Left renal cortex interstitium (tissue), 4 donors: ENCODE measurements at regions not wholly inside any gene's neighbourhood (a gene's known extent, or its start where the extent isn't known, plus 50 kb on each side); places are given as distances from the start of the nearest gene placed in this dataset.

ENCODE experiments used
- DNase-seq, 4 donors: peaks; one replicate each; pipeline ENCODE4 v3.0.0-alpha.2; 2013; ENCODE audit warnings: low read depth in 4 of 4, low spot score in 2 of 4, missing footprints in 1 of 4

GRCh38 chr1:218754477-218754876 lies 409.3 kb downstream of the TGFB2 start:
- no peak for DNase-seq

DNA sequence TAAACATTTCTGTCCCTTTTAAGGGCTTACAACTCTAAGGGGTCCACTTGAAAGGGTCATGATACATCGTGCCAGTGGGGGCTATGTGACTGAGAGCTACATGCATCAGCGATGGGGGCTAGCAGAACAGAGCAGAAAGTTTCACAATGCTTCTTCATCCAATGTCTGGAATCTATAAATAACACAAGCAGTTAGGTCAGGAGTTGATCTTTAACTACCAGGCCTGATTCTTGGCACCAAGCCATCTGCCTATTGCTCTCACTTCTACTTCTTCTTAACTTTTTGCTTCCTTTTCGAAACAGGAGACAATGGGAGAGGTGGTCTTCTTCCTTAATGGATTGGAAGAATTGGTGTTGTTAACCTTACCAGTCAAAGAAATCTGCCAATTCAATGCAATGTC lies 410.0 kb downstream of the TGFB2 start:
- no peak for DNase-seq

DNA sequence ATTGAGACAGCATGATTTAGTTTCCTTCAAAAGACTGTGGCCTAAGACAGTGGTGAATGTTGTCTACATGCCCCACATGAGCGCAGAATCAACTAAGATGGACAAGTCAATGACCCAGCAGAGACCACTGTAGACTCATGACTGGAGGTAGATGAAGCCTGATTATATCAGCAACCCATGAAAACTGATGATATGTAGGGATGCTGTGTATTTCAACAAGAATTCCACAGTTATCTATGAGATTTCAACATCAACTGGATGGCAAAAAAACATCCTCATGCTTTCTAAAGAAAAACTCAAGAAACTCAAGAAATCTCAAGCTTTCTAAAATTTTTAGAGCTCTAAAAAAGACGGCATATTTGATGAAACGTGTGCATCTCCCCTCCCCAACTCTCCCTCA lies 413.9 kb upstream of the LYPLAL1 start:
- DNase-seq, result no peak

- DNase-seq, result no peak
These were observed 412.8 kb upstream of the LYPLAL1 start for GRCh38 chr1:218760601-218761570.

DNA sequence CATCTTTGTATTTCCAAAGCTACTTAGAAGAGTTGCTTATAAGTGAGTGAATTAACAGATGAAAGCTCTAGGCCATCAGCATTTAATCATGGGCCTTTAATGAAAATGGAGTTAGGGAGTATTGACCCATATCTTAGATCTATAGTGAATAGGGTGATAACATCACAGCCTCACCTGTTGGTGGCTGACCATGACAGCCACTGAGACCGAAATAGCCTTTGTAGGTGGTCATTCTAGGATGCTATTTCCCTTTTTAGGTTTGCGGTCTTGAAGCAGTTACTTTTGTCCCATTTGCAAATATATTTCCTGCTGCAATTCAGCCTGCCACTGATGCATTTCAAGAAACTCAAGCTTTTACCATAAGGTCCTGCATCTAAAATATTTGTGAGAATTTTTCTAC lies 410.1 kb upstream of the LYPLAL1 start:
- DNase-seq, result no peak

DNA sequence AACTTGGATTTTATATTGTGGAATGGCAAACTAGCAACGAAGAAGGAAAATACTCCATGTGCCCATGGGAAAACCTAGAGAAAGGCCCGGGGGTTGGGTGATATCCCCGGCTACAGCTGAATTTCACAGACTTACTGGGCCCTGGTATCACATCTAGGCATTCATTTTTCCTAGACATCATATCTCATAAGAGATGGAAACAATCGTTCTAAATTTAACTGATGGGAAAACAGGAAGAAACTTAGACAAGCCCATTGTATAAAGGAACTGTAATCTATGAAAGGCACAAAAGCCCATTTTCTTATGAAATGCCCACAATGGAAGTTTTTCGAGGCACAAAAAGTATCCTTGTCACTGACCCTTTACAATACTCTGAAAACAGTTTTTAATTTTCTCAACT lies 407.9 kb upstream of the LYPLAL1 start:
- DNase-seq, result no peak

- no peak for DNase-seq
These were observed 401.7 kb upstream of the LYPLAL1 start for GRCh38 chr1:218771931-218772330.

DNA sequence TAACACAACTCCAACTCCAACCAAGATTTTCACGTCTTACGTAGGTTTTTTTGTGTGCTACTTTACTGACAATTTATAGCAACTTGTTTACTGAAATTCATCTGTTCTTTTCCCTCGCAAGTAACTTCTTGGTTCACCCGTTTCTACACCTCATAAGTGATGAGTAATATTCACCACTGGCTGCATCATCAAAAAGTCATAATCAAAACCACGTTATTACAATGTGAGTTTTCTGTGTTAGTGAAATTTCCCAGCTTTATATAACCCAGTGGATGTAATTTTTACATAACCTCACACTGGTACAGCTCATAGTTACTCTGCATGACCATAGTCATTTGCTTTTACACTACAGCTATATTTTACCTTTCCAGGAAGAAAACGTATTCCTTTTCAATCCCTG lies 401.1 kb upstream of the LYPLAL1 start:
- no peak for DNase-seq

DNA sequence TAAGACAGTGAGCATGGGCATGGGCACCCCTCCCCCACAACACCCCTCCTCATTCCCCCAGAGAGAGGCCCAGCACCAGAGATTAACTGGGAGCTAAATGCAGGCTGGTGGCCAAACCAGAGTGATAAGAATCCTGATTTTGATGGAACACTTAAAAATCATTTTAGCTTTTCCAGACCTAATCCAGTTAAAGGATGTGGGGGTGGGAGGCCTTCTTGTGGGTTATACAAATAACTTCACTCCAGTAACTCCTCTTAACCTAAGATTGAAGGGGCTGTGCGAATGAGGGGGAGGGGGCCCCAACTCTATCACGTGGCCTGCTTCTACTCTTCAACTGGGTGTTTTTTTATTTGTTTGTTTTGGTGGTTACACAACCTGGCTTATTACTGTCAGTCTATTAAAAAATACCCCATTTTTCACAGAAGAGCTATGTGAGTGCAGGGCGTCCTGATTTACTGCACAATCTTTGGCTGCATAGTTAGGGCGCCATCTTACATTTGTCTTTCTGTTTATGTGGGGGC lies 398.1 kb upstream of the LYPLAL1 start:
- DNase-seq, result no peak

DNA sequence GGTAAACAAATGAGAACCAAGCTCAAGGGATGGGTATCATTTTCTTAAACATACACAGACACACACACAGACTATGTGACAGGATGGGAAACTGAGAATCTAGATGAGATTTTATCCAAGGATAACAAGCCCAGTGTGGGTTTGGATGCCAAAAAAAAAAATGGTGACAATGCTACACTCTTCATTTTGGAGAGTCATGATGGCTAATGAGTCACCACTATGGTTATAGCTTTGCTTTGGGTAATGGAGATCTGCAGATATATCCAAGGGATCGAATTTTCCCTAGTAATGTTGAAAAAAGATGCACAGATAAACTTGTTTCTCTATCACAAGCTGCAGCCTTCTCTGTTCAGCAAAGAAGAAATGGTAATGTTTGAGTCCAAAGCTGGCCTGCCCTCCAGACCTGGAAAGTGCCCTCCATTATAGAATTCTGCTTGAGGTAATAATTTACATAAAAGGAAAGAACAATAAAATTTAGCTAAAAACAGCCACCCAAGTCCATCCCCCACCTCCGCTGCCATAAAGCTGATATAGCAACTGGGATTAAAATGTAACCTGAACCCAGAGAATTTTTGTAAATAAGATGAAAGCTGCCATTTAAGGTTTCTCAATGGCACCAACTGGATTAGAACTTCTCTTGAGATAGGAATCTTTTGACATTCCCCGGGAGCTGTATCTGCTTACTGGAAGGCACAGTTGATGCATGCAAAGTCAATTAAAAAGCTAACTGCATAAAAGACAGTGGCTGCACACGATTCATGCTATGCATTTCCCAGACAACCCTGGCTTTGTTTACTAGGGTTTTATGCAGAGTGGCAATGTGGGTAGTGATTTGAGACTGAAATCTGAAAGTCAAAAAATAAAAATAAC lies 395.2 kb upstream of the LYPLAL1 start:
- DNase-seq, result no peak

GRCh38 chr1:218779341-218780100 lies 394.2 kb upstream of the LYPLAL1 start:
- DNase-seq, result no peak

GRCh38 chr1:218783131-218783530 lies 390.5 kb upstream of the LYPLAL1 start:
- no peak for DNase-seq

- DNase-seq, result no peak
These were observed 389.8 kb upstream of the LYPLAL1 start for GRCh38 chr1:218783916-218784315.

DNA sequence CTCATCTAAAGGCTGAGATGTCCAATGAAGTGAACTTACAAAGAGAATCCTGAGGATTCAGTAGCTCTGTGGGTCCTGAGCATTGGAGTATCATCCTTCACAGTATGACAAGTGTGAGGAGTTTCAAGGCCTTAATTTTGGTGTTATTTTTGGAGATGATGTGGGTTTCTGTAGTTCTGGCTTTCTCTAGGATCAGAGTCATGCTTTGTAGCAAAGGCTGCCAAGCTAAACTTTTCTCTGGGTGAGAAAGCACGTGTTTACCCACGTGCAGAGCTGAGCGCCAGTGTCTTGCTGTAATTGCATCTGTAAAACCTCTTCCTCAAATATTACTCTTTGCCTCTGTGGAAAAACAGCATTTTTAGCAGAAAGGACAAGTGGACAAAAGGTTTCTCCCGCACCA lies 387.8 kb upstream of the LYPLAL1 start:
- no peak for DNase-seq

DNA sequence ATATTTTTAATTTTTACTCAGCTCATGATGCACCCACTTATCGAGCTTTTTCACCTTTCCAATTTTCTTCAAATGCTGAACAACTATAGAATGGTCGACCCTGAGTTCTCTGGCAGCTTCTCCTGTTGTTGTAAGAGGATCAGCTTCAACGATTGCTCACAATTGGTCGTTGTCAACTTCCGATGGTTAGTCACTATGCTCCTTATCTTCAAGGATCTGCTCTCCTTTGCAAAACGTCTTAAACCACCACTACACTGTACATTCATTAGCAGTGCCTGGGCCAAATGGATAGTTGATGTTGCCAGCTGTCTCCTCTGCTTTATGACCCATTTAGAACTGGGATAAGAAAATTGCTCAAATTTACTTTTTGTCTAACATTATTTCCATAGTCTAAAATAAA lies 385.9 kb upstream of the LYPLAL1 start:
- no peak for DNase-seq

DNA sequence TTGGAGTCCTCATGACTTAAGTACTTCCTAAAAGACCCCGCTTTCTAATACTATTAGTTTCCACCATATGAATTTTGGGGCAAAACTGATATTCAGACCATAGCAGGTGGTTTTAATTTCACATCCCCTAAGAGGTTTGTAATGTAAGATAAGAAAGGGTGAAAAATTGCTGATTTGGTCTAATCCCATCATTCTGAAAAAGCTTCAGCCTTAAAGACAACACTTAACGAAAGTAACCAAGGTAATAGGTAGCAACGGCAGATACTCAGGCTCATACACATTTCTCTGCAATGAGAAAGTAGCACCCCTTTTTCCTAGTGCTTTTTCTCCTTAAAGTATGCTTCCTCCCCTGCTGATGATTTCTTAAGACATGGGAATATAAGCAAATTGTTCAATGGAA lies 376.9 kb upstream of the LYPLAL1 start:
- DNase-seq, result no peak

DNA sequence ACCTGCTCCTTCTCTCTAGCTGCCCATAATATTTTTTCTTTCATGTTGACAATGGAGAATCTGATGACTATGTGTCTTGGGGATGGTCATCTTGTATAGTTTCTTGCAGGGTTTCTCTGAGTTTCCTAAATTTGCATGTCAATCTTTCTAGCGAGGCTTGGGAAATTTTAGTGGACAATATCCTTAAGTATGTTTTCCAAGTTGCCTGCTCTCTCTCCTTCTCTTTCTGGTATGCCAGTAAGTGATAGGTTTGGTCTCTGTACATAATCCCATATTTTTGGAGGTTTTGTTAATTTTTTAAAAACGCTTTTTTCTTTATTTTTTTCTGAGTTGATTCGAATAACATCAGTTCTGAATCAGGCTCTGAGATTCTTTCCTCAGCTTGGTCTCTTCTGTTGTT lies 370.9 kb upstream of the LYPLAL1 start:
- no peak for DNase-seq

DNA sequence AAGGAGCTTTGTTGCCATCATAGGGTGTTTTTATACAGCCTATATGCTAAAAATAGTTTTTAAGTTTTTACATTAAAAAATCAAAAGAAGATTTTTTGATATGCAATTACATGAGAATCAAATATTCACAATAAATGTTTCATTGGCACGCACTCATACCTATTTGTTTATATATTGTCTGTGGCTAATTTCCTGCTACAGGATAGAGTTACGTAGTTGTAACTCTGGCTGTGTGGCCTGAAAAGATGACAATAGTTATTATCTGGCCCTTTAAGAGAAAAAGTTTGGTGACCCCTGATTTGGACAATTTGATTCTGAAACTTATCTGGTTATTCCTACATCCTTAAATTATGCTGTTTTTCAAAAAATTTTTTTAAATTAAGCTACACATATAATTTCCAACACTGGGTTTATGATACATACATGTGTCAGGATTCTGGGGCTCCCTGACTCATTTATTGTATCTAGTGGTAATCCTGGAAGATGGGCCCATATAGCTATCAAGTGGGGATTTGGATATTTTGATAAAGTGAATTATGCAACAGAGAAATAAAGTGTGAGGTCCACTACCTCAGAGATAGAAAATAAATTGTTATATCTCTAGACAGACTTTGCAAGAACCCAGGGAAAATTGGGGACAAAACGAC lies 370.2 kb upstream of the LYPLAL1 start:
- no peak for DNase-seq

GRCh38 chr1:218804014-218804785 lies 369.5 kb upstream of the LYPLAL1 start:
- DNase-seq, result no peak
